ENCODE measurements at regions not wholly inside any gene's neighbourhood (a gene's known extent, or its start where the extent isn't known, plus 50 kb on each side); places are given as distances from the start of the nearest gene placed in this dataset.
"Not testable (repeated sequence)": the region's sequence is repeated elsewhere in the genome, so short reads cannot be mapped to it uniquely, and the experiment has no call there.

DNA sequence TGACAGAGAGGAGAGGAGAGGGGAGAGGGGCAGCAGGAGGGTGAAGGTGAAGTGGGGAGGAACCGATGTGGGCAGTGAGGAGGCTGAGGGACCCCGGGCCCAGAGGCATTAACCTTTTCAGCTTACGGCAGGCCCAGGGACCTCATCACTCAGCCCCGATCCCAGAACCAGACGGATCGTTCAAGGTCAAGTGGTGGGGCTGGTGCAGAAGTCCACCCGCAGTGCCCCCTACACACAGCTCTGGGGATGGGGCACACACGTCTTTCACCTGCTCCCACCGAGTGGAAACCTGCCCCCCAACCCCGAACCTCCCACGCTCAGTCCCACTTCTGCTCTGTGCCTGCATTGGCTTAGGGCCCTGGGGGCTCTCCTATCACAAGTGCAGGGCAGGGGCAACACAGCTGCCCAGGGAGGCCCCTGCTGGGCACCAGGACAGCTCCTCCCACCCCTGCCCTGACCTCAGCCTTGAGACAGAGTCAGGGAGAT is 81.9 kb upstream of the GOLGA6L4 start:
- H3K27me3 Mint-ChIP-seq; ATAC-seq (ENCODE audit: low read depth in 2 of 2); H3K9me3 Mint-ChIP-seq; DNase-seq; H3K4me1 ChIP-seq (ENCODE audit: control insufficient read depth, insufficient read depth, low read length, poor library complexity, severe bottlenecking); H3K27ac Mint-ChIP-seq; H3K27ac ChIP-seq (ENCODE audit: insufficient read depth, low read length, poor library complexity, severe bottlenecking); H3K27me3 ChIP-seq (ENCODE audit: control insufficient read depth, insufficient read depth, low read length); H3K36me3 ChIP-seq (ENCODE audit: control insufficient read depth, insufficient read depth, low read length); H3K4me3 Mint-ChIP-seq; H3K4me3 ChIP-seq (ENCODE audit: low read depth, low read length); H3K9me3 ChIP-seq (ENCODE audit: control insufficient read depth in 2 of 2, low read length in 2 of 2); H3K4me1 Mint-ChIP-seq; H3K36me3 Mint-ChIP-seq: not testable (repeated sequence)

DNA sequence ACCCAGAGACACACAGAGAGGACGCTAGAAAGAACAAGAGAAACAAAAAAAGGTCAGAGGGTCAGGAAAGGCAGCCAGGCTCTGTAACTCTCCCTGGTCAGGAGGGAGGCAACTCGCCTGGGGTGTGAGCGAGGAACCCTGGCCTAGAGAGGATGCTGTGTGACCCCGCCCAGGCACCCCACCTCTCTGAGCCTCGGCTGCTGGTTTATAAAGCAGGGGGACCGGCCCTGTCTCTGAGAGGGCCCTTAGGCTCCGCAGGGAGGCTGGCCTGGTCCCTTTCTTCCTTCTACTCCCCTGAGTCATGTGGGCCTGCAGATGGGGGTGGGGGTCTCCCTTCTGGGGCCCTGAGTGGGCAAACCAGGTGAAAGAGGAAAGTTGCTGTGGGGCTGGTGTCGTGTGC is 81.3 kb upstream of the GOLGA6L4 start:
- not testable (repeated sequence) for H3K4me1 Mint-ChIP-seq; H3K27me3 ChIP-seq (ENCODE audit: control insufficient read depth, insufficient read depth, low read length); H3K4me3 Mint-ChIP-seq; H3K4me1 ChIP-seq (ENCODE audit: control insufficient read depth, insufficient read depth, low read length, poor library complexity, severe bottlenecking); H3K27me3 Mint-ChIP-seq; H3K4me3 ChIP-seq (ENCODE audit: low read depth, low read length); ATAC-seq (ENCODE audit: low read depth in 2 of 2); H3K9me3 ChIP-seq (ENCODE audit: control insufficient read depth in 2 of 2, low read length in 2 of 2); H3K27ac ChIP-seq (ENCODE audit: insufficient read depth, low read length, poor library complexity, severe bottlenecking); H3K36me3 Mint-ChIP-seq; H3K36me3 ChIP-seq (ENCODE audit: control insufficient read depth, insufficient read depth, low read length); H3K9me3 Mint-ChIP-seq; H3K27ac Mint-ChIP-seq; DNase-seq

DNA sequence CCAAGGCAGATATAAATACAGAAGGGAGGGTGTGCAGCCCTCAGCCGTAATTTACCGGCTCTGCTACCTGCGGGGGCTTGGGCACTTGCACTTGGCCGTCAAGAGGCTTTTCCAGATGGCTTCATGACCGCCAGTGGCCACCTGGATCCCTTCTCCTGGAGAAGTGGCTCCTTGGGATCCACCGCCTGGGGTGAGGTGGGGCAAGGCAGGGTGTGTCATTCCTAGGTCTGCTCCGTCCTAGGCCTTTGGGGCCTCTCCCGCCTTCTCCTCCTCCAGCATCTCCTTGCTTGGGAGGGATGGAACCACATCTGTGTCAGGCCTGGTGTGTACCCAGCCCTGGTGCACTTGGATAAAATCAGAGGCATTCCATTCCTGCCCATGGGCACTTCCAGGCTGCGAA is 80.8 kb upstream of the GOLGA6L4 start:
- not testable (repeated sequence) for H3K36me3 Mint-ChIP-seq; H3K27me3 Mint-ChIP-seq; H3K4me3 Mint-ChIP-seq; H3K4me1 Mint-ChIP-seq; H3K9me3 ChIP-seq (ENCODE audit: control insufficient read depth in 2 of 2, low read length in 2 of 2); H3K27ac ChIP-seq (ENCODE audit: insufficient read depth, low read length, poor library complexity, severe bottlenecking); H3K27ac Mint-ChIP-seq; ATAC-seq (ENCODE audit: low read depth in 2 of 2); H3K4me1 ChIP-seq (ENCODE audit: control insufficient read depth, insufficient read depth, low read length, poor library complexity, severe bottlenecking); H3K27me3 ChIP-seq (ENCODE audit: control insufficient read depth, insufficient read depth, low read length); H3K9me3 Mint-ChIP-seq; H3K4me3 ChIP-seq (ENCODE audit: low read depth, low read length); DNase-seq; H3K36me3 ChIP-seq (ENCODE audit: control insufficient read depth, insufficient read depth, low read length)

DNA sequence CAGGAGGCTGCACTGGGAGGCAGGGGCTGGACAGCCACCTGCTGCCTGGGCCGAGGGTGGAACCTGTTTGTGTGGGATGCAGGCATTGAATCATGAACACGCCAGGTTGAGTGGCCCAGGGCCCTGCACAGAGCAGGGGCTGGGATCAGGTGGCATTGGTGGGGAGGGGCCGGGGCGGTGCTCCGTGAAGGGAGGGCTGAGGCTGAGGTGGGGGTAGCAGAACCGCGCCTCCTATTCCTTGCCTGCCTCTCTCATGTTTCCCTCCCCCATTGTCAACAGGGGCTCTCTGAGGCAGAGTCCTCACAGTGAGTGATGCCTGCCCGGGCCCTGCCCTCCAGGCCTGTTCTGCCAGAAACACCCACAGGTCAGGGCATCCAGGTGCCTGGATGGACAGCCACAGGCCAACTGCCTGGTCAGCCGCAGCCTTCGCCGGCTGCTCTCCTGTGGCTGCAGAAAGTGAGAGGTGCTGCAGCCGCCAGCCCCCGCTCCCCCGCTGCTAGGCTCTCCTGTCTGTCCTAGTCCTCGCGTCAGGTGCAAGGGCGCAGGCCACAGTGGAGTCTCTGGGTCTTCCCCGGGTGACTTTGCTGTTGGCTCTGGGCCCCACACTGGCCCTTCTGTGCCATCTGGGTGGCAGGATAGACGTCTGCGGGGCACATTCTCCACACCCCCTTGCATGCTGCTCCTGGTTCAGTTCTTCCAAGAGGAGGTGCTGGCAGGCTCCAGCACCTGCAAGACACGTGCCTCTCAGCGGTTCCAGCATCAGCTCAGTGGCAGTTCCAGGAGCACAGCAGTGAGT is 79.6 kb upstream of the GOLGA6L4 start:
- not testable (repeated sequence) for H3K27ac Mint-ChIP-seq; H3K9me3 ChIP-seq (ENCODE audit: control insufficient read depth in 2 of 2, low read length in 2 of 2); H3K36me3 Mint-ChIP-seq; H3K9me3 Mint-ChIP-seq; H3K27me3 Mint-ChIP-seq; H3K27me3 ChIP-seq (ENCODE audit: control insufficient read depth, insufficient read depth, low read length); H3K4me1 ChIP-seq (ENCODE audit: control insufficient read depth, insufficient read depth, low read length, poor library complexity, severe bottlenecking); H3K4me3 Mint-ChIP-seq; DNase-seq; H3K36me3 ChIP-seq (ENCODE audit: control insufficient read depth, insufficient read depth, low read length); ATAC-seq (ENCODE audit: low read depth in 2 of 2); H3K27ac ChIP-seq (ENCODE audit: insufficient read depth, low read length, poor library complexity, severe bottlenecking); H3K4me3 ChIP-seq (ENCODE audit: low read depth, low read length); H3K4me1 Mint-ChIP-seq

DNA sequence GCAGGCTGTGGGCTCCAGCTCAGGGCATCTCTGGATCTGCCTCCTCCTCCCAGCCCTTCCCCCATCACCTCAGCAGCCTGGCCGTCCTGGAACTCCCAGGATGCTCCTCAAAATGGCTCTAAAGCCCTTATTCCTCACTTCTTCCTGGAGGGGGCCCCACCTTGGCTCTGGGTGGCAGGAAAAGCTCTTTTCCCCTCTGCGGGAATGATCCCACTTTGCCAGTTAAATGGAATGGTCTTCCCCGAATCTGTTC is 79.1 kb upstream of the GOLGA6L4 start:
- H3K36me3 Mint-ChIP-seq; H3K9me3 Mint-ChIP-seq; H3K27ac ChIP-seq (ENCODE audit: insufficient read depth, low read length, poor library complexity, severe bottlenecking); H3K4me1 Mint-ChIP-seq; ATAC-seq (ENCODE audit: low read depth in 2 of 2); H3K27me3 ChIP-seq (ENCODE audit: control insufficient read depth, insufficient read depth, low read length); DNase-seq; H3K27me3 Mint-ChIP-seq; H3K27ac Mint-ChIP-seq; H3K4me1 ChIP-seq (ENCODE audit: control insufficient read depth, insufficient read depth, low read length, poor library complexity, severe bottlenecking); H3K9me3 ChIP-seq (ENCODE audit: control insufficient read depth in 2 of 2, low read length in 2 of 2); H3K4me3 Mint-ChIP-seq; H3K4me3 ChIP-seq (ENCODE audit: low read depth, low read length); H3K36me3 ChIP-seq (ENCODE audit: control insufficient read depth, insufficient read depth, low read length): not testable (repeated sequence)

DNA sequence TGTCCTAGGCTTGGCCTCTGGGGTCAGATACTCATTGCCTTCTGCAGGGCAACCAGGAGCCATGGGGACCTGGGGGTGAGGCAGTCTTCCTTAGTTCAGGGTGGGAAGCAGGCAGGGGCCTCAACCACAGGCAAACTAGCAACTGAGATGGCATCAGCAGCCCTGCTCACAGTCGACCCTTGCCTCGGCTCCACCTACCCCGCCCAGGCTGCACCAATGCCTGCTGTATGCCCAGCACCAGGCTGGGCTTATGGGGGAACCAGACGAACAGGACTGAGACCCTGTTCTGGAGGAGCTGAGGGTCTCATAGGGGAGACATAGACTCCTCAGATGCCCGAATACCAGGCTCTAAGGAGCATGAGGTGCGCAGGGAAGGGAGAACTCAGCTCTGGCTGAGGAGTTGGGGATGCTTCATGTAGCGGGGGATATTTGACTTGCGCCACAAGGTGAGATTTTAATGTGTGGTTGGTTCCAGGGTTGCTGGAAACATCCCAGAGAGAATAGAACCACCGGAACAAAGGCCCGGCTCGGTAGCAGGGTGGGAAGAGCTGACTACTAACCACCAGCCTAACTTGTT is 78.4 kb upstream of the GOLGA6L4 start:
- not testable (repeated sequence) for H3K9me3 Mint-ChIP-seq; H3K27me3 ChIP-seq (ENCODE audit: control insufficient read depth, insufficient read depth, low read length); H3K4me3 ChIP-seq (ENCODE audit: low read depth, low read length); H3K4me1 ChIP-seq (ENCODE audit: control insufficient read depth, insufficient read depth, low read length, poor library complexity, severe bottlenecking); H3K27ac Mint-ChIP-seq; ATAC-seq (ENCODE audit: low read depth in 2 of 2); H3K4me1 Mint-ChIP-seq; H3K9me3 ChIP-seq (ENCODE audit: control insufficient read depth in 2 of 2, low read length in 2 of 2); H3K27ac ChIP-seq (ENCODE audit: insufficient read depth, low read length, poor library complexity, severe bottlenecking); DNase-seq; H3K36me3 ChIP-seq (ENCODE audit: control insufficient read depth, insufficient read depth, low read length); H3K36me3 Mint-ChIP-seq; H3K4me3 Mint-ChIP-seq; H3K27me3 Mint-ChIP-seq

DNA sequence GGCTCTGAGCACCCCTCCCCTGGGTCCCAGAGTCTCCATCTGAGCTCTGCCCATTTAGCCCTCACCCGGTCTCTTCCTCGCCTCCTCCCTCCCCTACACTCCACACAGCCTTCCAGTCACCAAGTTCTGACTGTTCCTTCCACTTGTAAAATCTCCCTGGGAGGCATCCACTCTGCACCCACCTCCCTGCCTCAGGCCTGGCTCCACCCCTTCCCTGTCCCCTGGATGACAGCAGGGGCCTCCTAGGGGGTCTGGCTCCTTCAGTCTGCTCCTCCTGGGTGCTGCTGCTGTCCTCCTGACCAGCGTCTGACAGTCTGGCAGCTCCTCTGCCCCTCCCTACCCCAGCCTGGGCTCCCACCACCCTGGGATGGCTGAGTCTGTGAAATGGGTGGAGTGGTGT is 77.7 kb upstream of the GOLGA6L4 start:
- H3K4me3 ChIP-seq (ENCODE audit: low read depth, low read length); H3K9me3 ChIP-seq (ENCODE audit: control insufficient read depth in 2 of 2, low read length in 2 of 2); ATAC-seq (ENCODE audit: low read depth in 2 of 2); H3K9me3 Mint-ChIP-seq; H3K27ac ChIP-seq (ENCODE audit: insufficient read depth, low read length, poor library complexity, severe bottlenecking); H3K36me3 Mint-ChIP-seq; H3K4me1 Mint-ChIP-seq; H3K27me3 Mint-ChIP-seq; H3K27me3 ChIP-seq (ENCODE audit: control insufficient read depth, insufficient read depth, low read length); H3K4me1 ChIP-seq (ENCODE audit: control insufficient read depth, insufficient read depth, low read length, poor library complexity, severe bottlenecking); H3K27ac Mint-ChIP-seq; H3K4me3 Mint-ChIP-seq; H3K36me3 ChIP-seq (ENCODE audit: control insufficient read depth, insufficient read depth, low read length); DNase-seq: not testable (repeated sequence)

DNA sequence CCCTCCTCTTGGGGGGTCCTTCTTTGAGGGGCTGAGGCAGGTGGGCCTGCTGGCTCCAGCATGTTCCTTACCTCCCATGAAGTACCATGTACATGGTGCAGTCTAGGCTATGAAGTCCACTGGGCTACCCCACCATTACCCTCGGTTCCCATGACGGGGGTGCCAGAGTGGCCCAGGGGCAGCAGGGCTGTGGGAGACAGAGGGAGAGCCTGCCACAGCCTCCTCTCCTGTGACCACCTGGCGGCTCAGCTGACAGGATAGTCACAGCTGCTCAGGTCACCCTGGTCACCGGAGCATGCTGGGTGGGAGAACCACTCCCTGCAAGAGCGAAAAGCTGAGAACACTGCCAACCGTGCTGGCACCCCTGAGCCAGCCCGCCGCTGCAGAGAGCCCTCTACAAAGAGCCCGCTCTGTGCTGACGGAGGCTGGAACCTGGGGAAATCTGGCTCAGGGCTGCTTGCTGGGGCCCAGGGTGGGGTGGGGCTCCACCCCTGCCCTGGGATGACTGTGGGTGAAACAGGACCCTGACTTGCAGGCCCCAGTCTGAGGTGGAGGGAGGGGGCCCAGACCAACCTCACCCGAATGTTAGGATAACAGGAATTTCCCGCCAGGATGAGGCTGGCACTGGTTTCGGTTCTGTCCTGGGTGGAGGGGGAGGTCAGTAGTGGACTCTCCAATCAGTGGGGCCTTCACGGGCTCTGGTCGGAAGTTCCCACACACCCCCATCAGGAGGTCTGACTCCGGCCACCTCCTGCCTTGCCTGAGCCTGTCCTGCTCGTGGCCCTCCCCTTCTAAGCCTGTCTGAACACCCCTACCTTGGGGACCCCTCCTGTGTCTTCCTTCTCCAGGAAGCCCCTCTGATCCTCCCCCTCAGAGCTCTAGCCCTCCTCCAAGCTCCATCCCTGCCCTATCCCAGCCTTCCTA is 76.0 kb upstream of the GOLGA6L4 start:
- H3K4me3 Mint-ChIP-seq; H3K27ac Mint-ChIP-seq; ATAC-seq (ENCODE audit: low read depth in 2 of 2); H3K27me3 Mint-ChIP-seq; DNase-seq; H3K27me3 ChIP-seq (ENCODE audit: control insufficient read depth, insufficient read depth, low read length); H3K4me1 Mint-ChIP-seq; H3K4me3 ChIP-seq (ENCODE audit: low read depth, low read length); H3K9me3 ChIP-seq (ENCODE audit: control insufficient read depth in 2 of 2, low read length in 2 of 2); H3K27ac ChIP-seq (ENCODE audit: insufficient read depth, low read length, poor library complexity, severe bottlenecking); H3K9me3 Mint-ChIP-seq; H3K4me1 ChIP-seq (ENCODE audit: control insufficient read depth, insufficient read depth, low read length, poor library complexity, severe bottlenecking); H3K36me3 ChIP-seq (ENCODE audit: control insufficient read depth, insufficient read depth, low read length); H3K36me3 Mint-ChIP-seq: not testable (repeated sequence)

All from CD4-positive, CD25-positive, alpha-beta regulatory T cell (primary cell).